Aorta (tissue), 5 donors: ENCODE measurements at regions not wholly inside any gene's neighbourhood (a gene's known extent, or its start where the extent isn't known, plus 50 kb on each side); places are given as distances from the start of the nearest gene placed in this dataset.
A peak's percentile ranks its signal among the peaks of the same experiment; 100 is the strongest.
"Not testable (repeated sequence)": the region's sequence is repeated elsewhere in the genome, so short reads cannot be mapped to it uniquely, and the experiment has no call there.

Experiments
- ATAC-seq: fragments of 200-7000 bp; cut with Tn5 transposase; one replicate; pipeline ENCODE4 v1.9.1; 2022; ENCODE audit warnings: moderate library complexity; ENCODE audit not compliant: low FRiP score
- DNase-seq, 2 donors: peaks; one replicate each; pipeline ENCODE4 v3.0.0-alpha.2; 2020
- H3K27ac ChIP-seq, 2 donors: one replicate each; pipeline ENCODE4 v1.5.1; 2013; ENCODE audit warnings: low read length in 2 of 2, mild to moderate bottlenecking in 2 of 2, moderate library complexity in 2 of 2, control low read depth in 1 of 2, inconsistent platforms in 1 of 2, low read depth in 1 of 2
- H3K27me3 ChIP-seq, 2 donors: one replicate each; pipeline ENCODE4 v1.6.1; 2013; ENCODE audit warnings: control low read depth in 1 of 2, low read length in 1 of 2, mild to moderate bottlenecking in 1 of 2, moderate library complexity in 1 of 2; ENCODE audit not compliant: insufficient read depth in 2 of 2, control insufficient read depth in 1 of 2
- H3K36me3 ChIP-seq, 2 donors: one replicate each; pipeline ENCODE4 v1.6.1; 2013; ENCODE audit warnings: control low read depth in 1 of 2, low read length in 1 of 2, mild to moderate bottlenecking in 1 of 2; ENCODE audit not compliant: insufficient read depth in 2 of 2, control insufficient read depth in 1 of 2
- H3K4me1 ChIP-seq, 2 donors: one replicate each; pipeline ENCODE4 v1.6.1; 2013; ENCODE audit warnings: low read length in 2 of 2, control low read depth in 1 of 2, mild to moderate bottlenecking in 1 of 2, moderate library complexity in 1 of 2; ENCODE audit not compliant: insufficient read depth in 2 of 2, control insufficient read depth in 1 of 2
- H3K4me3 ChIP-seq, 2 donors: one replicate each; pipeline ENCODE4 v1.5.1; 2013; ENCODE audit warnings: low read length in 2 of 2, control low read depth in 1 of 2, mild to moderate bottlenecking in 1 of 2
- H3K9me3 ChIP-seq: one replicate; pipeline ENCODE4 v1.6.1; 2013; ENCODE audit warnings: mild to moderate bottlenecking, low read length; ENCODE audit not compliant: control insufficient read depth
- WGBS, 2 donors: extraction: QIAGEN DNeasy Blood & Tissue Kit; methylation state at CpG; one replicate each; pipeline ENCODE4 v1.1.7; 2013; 5-methylcytosine and 5-hydroxymethylcytosine counted together
- intact Hi-C, 2 donors: fragments of 100-400 bp; cut with DNase I; formaldehyde crosslinking; loops; one replicate each; pipeline versions ENCODE4 v1.14.2 to v1.15.0; 2022
- donor health status: healthy with polysubstance abuse.
- donor health status: Bipolar disorder and iron deficiency.
- donor health status: DM: no; HTN: no; CAD: no.
- donor health status: DM: no; HTN: no; CAD: no.
- donor health status: DM: yes; HTN: yes; CAD: no.

- H3K4me1 ChIP-seq, H3K27ac ChIP-seq, H3K36me3 ChIP-seq, H3K9me3 ChIP-seq, ATAC-seq, intact Hi-C loops, H3K4me3 ChIP-seq, H3K27me3 ChIP-seq, DNase-seq: not testable (repeated sequence)
- 89 to 93% methylated on average over 24 to 34 of the region's 34 CpGs for WGBS, 2 donors
These were observed 70.4 kb upstream of the COBL start for GRCh38 chr7:51386806-51387568.

- intact Hi-C loops, H3K4me1 ChIP-seq, H3K4me3 ChIP-seq, ATAC-seq, H3K27me3 ChIP-seq, DNase-seq, H3K9me3 ChIP-seq, H3K27ac ChIP-seq, H3K36me3 ChIP-seq: not testable (repeated sequence)
- 85 to 91% methylated on average over 11 to 14 of the region's 17 CpGs for WGBS, 2 donors
These were observed 69.6 kb upstream of the COBL start for GRCh38 chr7:51386184-51386583.

- intact Hi-C loops, H3K4me3 ChIP-seq, H3K36me3 ChIP-seq, H3K27me3 ChIP-seq, H3K27ac ChIP-seq, H3K4me1 ChIP-seq, ATAC-seq, DNase-seq, H3K9me3 ChIP-seq: not testable (repeated sequence)
- 78 to 81% methylated on average over 6 to 7 of the region's 7 CpGs for WGBS, 2 donors
These were observed 65.6 kb upstream of the COBL start for GRCh38 chr7:51382243-51382642.

- ATAC-seq (no peak), DNase-seq (no peak)
- no peaks in the 10 kb centered on the region for H3K9me3 ChIP-seq
- no peak overlapping the region for H3K27ac ChIP-seq
- H3K4me3 ChIP-seq, result no peak overlapping the region
- 82 to 92% methylated on average over 4 of the region's 4 CpGs for WGBS, 2 donors
- H3K4me1 ChIP-seq, result no peaks in the 10 kb centered on the region
- no peaks in the 10 kb centered on the region for H3K27me3 ChIP-seq
- no peaks in the 10 kb centered on the region for H3K36me3 ChIP-seq
- intact Hi-C loops, result no loop called here
These were observed 59.9 kb upstream of the COBL start for GRCh38 chr7:51376420-51377092.

GRCh38 chr7:51374936-51375335 lies 58.3 kb upstream of the COBL start:
- intact Hi-C loops, result no loop called here
- ATAC-seq (no peak), DNase-seq (no peak)
- 66 to 71% methylated on average over 4 of the region's 4 CpGs for WGBS, 2 donors
- no peaks in the 10 kb centered on the region for H3K4me1 ChIP-seq
- no peaks in the 10 kb centered on the region for H3K36me3 ChIP-seq
- H3K27me3 ChIP-seq, result no peaks in the 10 kb centered on the region
- no peak overlapping the region for H3K4me3 ChIP-seq
- H3K9me3 ChIP-seq, result no peaks in the 10 kb centered on the region
- H3K27ac ChIP-seq, result no peak overlapping the region

GRCh38 chr7:51373607-51374006 lies 57.0 kb upstream of the COBL start:
- H3K36me3 ChIP-seq, intact Hi-C loops, H3K27ac ChIP-seq, H3K4me1 ChIP-seq, H3K9me3 ChIP-seq, H3K4me3 ChIP-seq, ATAC-seq, H3K27me3 ChIP-seq, DNase-seq: not testable (repeated sequence)
- 62 to 63% methylated on average over 2 of the region's 2 CpGs for WGBS, 2 donors

GRCh38 chr7:51369746-51370145 lies 53.1 kb upstream of the COBL start:
- Histone ChIP-seq H3K9me3 (no peaks in the 10 kb centered on the region), H3K4me1 (no peaks in the 10 kb centered on the region), H3K27ac (no peak overlapping the region), H3K27me3 (no peaks in the 10 kb centered on the region), H3K4me3 (no peak overlapping the region), H3K36me3 (no peaks in the 10 kb centered on the region)
- intact Hi-C loops, result loop anchor here in 1 of 2 donors (10.0 kb wide), 1 partner anchor 205 kb away; no protein-coding TSS in a partner anchor
- WGBS, 2 donors, result 10 to 14% methylated on average over 3 of the region's 3 CpGs
- no peak for ATAC-seq
- no peak for DNase-seq

- H3K27ac ChIP-seq, H3K4me3 ChIP-seq, H3K9me3 ChIP-seq, H3K36me3 ChIP-seq, ATAC-seq, DNase-seq, H3K27me3 ChIP-seq, H3K4me1 ChIP-seq: not testable (repeated sequence)
- 65 to 74% methylated on average over 3 of the region's 3 CpGs for WGBS, 2 donors
- intact Hi-C loops, result loop anchor here in 1 of 2 donors (10.0 kb wide), 1 partner anchor 204 kb away; no protein-coding TSS in a partner anchor
These were observed 52.6 kb upstream of the COBL start for GRCh38 chr7:51369228-51369627.

GRCh38 chr7:51368334-51368733 lies 51.7 kb upstream of the COBL start:
- ATAC-seq (no peak), DNase-seq (peak in 1 of 2 donors; percentile 32)
- WGBS, 2 donors, result 73 to 74% methylated on average over 1 of the region's 1 CpG
- H3K27ac ChIP-seq, result no peak overlapping the region
- no peaks in the 10 kb centered on the region for H3K4me1 ChIP-seq
- H3K9me3 ChIP-seq, result no peaks in the 10 kb centered on the region
- H3K27me3 ChIP-seq, result no peaks in the 10 kb centered on the region
- no peak overlapping the region for H3K4me3 ChIP-seq
- intact Hi-C loops, result loop anchor here in 1 of 2 donors (10.0 kb wide), 1 partner anchor 204 kb away; no protein-coding TSS in a partner anchor
- H3K36me3 ChIP-seq, result no peaks in the 10 kb centered on the region
